DND-41 (cell line): ENCODE measurements at regions not wholly inside any gene's neighbourhood (a gene's known extent, or its start where the extent isn't known, plus 50 kb on each side); places are given as distances from the start of the nearest gene placed in this dataset.

Source experiments
- ATAC-seq: fragments of 200-7000 bp; cut with Tn5 transposase; 3 replicates; pipeline ENCODE4 v1.9.1; 2021; ENCODE audit warnings: low read depth; ENCODE audit not compliant: insufficient read depth
- DNase-seq: peaks from one replicate; pipeline ENCODE4 v3.0.0-alpha.2; 2020
- H2AFZ ChIP-seq: 2 replicates; pipeline ENCODE4 v1.6.0; 2012; ENCODE audit warnings: low read depth, low read length
- H3K27ac ChIP-seq: 2 replicates; pipeline ENCODE4 v1.5.1; 2012; ENCODE audit warnings: low read length, inconsistent platforms
- H3K27me3 ChIP-seq: fragments of 200-600 bp; sonication (generic); 2 replicates; pipeline ENCODE4 v1.6.0; 2012; ENCODE audit warnings: low read length, mild to moderate bottlenecking, inconsistent platforms; ENCODE audit not compliant: insufficient read depth, poor library complexity
- H3K36me3 ChIP-seq: 2 replicates; pipeline ENCODE4 v1.5.1; 2012; ENCODE audit warnings: low read length, inconsistent platforms; ENCODE audit not compliant: insufficient read depth
- H3K4me1 ChIP-seq: 2 replicates; pipeline ENCODE4 v1.5.1; 2012; ENCODE audit warnings: mild to moderate bottlenecking, low read length; ENCODE audit not compliant: insufficient read depth
- H3K4me2 ChIP-seq: 2 replicates; pipeline ENCODE4 v1.6.0; 2012; ENCODE audit warnings: mild to moderate bottlenecking, moderate library complexity, low read length, inconsistent platforms; ENCODE audit not compliant: insufficient read depth
- H3K4me3 ChIP-seq, 2 experiments: fragments of 200-600 bp in 1 of 2; shearing (Covaris generic) in 1 of 2; 2 replicates each; pipeline ENCODE4 v1.5.1; 2012 to 2016; ENCODE audit warnings: inconsistent platforms in 2 of 2, low read length in 2 of 2, mild to moderate bottlenecking in 2 of 2, low read depth in 1 of 2, moderate library complexity in 1 of 2
- H3K79me2 ChIP-seq: 2 replicates; pipeline ENCODE4 v1.6.0; 2012; ENCODE audit warnings: low read length, inconsistent platforms; ENCODE audit not compliant: insufficient read depth
- H3K9ac ChIP-seq: 2 replicates; pipeline ENCODE4 v1.6.0; 2012; ENCODE audit warnings: low read depth, mild to moderate bottlenecking, inconsistent platforms, low read length, moderate library complexity
- H3K9me3 ChIP-seq: 2 replicates; pipeline ENCODE4 v1.5.1; 2012; ENCODE audit warnings: low read length, moderate library complexity, mild to moderate bottlenecking, inconsistent platforms; ENCODE audit not compliant: insufficient read depth, severe bottlenecking
- H4K20me1 ChIP-seq: 2 replicates; pipeline ENCODE4 v1.6.0; 2012; ENCODE audit warnings: low read length; ENCODE audit not compliant: insufficient read depth
- CTCF ChIP-seq: IDR thresholded peaks from 2 replicates; pipeline ENCODE4 v1.5.1; 2012; ENCODE audit warnings: borderline replicate concordance, low read length, moderate library complexity, mild to moderate bottlenecking; ENCODE audit not compliant: poor library complexity, severe bottlenecking; ENCODE audit errors: extremely low read depth
- EZH2 ChIP-seq: IDR thresholded peaks from 3 replicates; pipeline ENCODE4 v1.6.1; 2012; ENCODE audit warnings: borderline replicate concordance, low read depth, mild to moderate bottlenecking, moderate library complexity, low read length, inconsistent platforms; ENCODE audit not compliant: severe bottlenecking

- Histone ChIP-seq H3K27ac (no peak overlapping the region), H2AFZ (no peak overlapping the region), H3K27me3 (no peaks in the 10 kb centered on the region), H3K4me2 (no peak overlapping the region), H3K79me2 (no peaks in the 10 kb centered on the region), H4K20me1 (no peaks in the 10 kb centered on the region), H3K4me1 (no peaks in the 10 kb centered on the region), H3K4me3 (no peak overlapping the region), H3K9me3 (no peaks in the 10 kb centered on the region), H3K9ac (no peak overlapping the region), H3K36me3 (no peaks in the 10 kb centered on the region)
- DNase-seq: no peak
- TF ChIP-seq CTCF: no peak
- TF ChIP-seq EZH2: no peak
- no peak for ATAC-seq
Observed at GRCh38 chr9:92184041-92184564, 68.9 kb upstream of the SPTLC1 start.

DNA sequence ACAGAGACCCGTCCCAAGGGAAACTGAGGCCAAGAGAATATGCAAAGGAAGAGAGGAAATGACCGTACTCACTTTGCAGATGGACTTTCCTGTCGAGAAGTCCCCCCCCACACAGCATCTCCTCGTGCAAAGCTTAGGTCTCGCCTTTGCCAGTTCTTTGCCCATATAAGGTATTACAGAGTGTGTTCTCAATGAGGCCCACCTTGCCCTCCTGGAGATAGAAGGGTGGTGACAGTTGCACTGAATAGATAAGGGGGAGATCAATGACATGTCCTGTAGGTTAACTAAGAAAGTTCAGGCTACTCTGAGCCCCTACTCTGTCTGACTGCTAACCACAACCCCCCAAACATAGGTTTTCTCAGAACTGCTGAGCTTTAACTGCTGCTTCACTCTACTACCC lies 68.2 kb upstream of the SPTLC1 start:
- Histone ChIP-seq H2AFZ (no peak overlapping the region), H3K9ac (no peak overlapping the region), H3K4me2 (no peak overlapping the region), H3K4me1 (no peaks in the 10 kb centered on the region), H4K20me1 (no peaks in the 10 kb centered on the region), H3K79me2 (no peaks in the 10 kb centered on the region), H3K27me3 (no peaks in the 10 kb centered on the region), H3K9me3 (no peaks in the 10 kb centered on the region), H3K4me3 (no peak overlapping the region), H3K27ac (no peak overlapping the region), H3K36me3 (no peaks in the 10 kb centered on the region)
- ATAC-seq (no peak), DNase-seq (no peak)
- TF ChIP-seq CTCF: no peak
- no peak for TF ChIP-seq EZH2

- H3K36me3 ChIP-seq: no peaks in the 10 kb centered on the region
- no peak overlapping the region for H3K9ac ChIP-seq
- no peak overlapping the region for H3K27ac ChIP-seq
- no peaks in the 10 kb centered on the region for H3K9me3 ChIP-seq
- no peak overlapping the region for H3K4me2 ChIP-seq
- ATAC-seq (no peak), DNase-seq (no peak)
- H4K20me1 ChIP-seq: no peaks in the 10 kb centered on the region
- no peak overlapping the region for H3K4me3 ChIP-seq
- H2AFZ ChIP-seq: no peak overlapping the region
- TF ChIP-seq CTCF (no peak), EZH2 (no peak)
- H3K27me3 ChIP-seq: no peaks in the 10 kb centered on the region
- H3K4me1 ChIP-seq: no peaks in the 10 kb centered on the region
- no peaks in the 10 kb centered on the region for H3K79me2 ChIP-seq
Observed at GRCh38 chr9:92181296-92181695, 66.1 kb upstream of the SPTLC1 start.

DNA sequence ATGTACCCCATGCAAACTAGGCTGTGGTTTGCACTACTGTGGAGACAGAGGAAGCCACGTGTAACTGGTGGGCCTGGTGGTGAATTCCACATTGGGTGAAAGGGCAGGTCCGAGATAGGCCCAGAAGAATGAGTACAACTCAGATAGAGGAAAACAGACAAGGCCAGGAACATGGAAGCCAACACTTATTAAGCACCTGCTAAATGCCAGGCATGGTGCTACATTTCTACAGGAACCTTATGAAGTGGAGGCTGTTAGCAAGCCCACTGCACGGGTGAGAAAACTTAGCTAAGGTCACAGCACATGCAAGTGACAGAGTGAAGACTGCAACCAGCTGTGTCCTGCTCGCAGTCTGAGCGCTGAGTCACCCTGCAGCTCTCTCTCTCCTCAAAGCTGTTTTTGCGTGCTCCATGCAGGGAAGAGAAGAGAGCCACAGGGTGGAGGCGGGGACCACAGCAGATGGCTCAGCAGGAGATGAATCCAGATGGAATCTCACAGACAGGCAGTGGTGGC lies 65.5 kb upstream of the SPTLC1 start:
- no peaks in the 10 kb centered on the region for H3K27me3 ChIP-seq
- TF ChIP-seq CTCF (no peak), EZH2 (no peak)
- no peaks in the 10 kb centered on the region for H3K79me2 ChIP-seq
- DNase-seq (no peak), ATAC-seq (no peak)
- no peak overlapping the region for H3K9ac ChIP-seq
- H3K4me1 ChIP-seq: no peaks in the 10 kb centered on the region
- H3K4me3 ChIP-seq: no peak overlapping the region
- no peak overlapping the region for H3K4me2 ChIP-seq
- H4K20me1 ChIP-seq: no peaks in the 10 kb centered on the region
- no peaks in the 10 kb centered on the region for H3K36me3 ChIP-seq
- no peak overlapping the region for H2AFZ ChIP-seq
- H3K27ac ChIP-seq: no peak overlapping the region
- H3K9me3 ChIP-seq: no peaks in the 10 kb centered on the region
